GM19324 (cell line): ENCODE measurements at regions not wholly inside any gene's neighbourhood (a gene's known extent, or its start where the extent isn't known, plus 50 kb on each side); places are given as distances from the start of the nearest gene placed in this dataset.
"Not testable (repeated sequence)": the region's sequence is repeated elsewhere in the genome, so short reads cannot be mapped to it uniquely, and the experiment has no call there.

Experiments
- ATAC-seq: cut with Tn5 transposase; IDR thresholded peaks from one replicate; pipeline ENCODE4 v1.9.1; 2021; ENCODE audit warnings: mild to moderate bottlenecking, moderate library complexity; ENCODE audit not compliant: unreplicated experiment, low FRiP score

DNA sequence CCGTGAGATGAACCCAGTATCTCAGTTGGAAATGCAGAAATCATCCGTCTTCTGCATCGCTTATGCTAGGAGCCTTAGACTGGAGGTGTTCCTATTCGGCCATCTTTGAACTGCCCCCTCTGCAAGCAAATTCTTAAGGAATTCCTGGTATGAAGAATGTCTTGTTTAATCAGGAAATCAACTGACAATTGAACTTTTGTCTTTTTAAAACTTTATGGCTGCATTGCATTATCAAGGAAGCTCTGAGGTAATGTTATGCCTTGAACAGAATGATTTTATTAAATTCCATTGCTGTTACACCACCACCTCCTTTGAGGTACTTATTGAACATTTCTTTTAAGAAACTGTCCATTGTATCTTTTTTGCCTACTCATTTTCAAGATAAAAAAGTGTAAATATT, 1915.7 kb upstream of the CDH9 start:
- ATAC-seq, result no peak

DNA sequence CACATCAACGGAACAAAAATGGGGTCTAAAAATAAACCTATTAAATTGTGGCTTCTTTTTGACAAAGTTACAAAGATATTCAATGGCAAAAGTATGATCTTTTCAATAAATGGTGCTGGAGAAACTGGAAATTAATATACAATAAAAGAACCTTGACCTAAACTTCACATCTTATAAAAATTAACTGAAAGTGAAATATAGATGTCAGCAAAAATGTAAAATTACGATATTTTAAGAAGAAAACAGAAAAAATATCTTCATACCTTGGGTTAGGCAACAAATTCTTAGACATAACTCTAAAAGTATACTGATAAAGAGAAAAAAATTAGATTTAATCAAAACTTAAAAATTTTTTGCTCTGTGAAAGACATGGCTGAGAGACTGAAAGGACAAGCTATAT, 1909.5 kb upstream of the CDH9 start:
- no peak for ATAC-seq

DNA sequence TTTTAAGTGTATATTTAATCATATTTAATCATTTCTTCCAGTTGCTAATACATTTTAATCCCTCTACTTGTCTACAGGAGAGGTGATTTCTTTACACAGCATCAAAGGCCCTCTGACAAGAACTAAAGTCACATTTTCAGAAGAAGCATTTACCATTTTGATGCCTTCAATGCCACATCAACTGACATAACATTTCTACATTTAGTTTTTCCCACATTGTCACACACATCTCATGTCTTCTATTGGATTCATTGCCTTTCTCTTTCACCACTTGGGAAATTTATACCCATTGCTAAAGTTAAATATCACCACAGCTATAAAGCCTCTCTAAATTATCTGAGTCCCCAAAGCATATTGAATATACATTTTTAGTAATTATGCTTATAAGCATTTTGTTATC, 1907.5 kb upstream of the CDH9 start:
- ATAC-seq, result no peak

DNA sequence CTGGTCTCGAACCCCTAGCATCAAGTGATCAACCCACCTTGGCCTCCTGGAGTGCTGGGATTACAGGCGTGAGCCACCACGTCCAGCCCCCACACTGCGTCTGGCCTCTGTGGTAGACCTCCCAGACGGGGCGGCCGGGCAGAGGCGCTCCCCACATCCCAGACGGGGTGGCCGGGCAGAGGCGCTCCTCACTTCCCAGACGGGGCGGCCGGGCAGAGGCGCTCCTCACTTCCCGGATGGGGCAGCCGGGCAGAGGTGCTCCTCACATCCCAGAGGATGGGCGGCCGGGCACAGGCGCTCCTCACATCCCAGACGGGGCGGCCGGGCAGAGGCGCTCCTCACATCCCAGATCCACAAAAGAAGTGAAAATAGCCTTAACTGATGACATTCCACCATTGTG, 1891.0 kb upstream of the CDH9 start:
- ATAC-seq, result not testable (repeated sequence)

DNA sequence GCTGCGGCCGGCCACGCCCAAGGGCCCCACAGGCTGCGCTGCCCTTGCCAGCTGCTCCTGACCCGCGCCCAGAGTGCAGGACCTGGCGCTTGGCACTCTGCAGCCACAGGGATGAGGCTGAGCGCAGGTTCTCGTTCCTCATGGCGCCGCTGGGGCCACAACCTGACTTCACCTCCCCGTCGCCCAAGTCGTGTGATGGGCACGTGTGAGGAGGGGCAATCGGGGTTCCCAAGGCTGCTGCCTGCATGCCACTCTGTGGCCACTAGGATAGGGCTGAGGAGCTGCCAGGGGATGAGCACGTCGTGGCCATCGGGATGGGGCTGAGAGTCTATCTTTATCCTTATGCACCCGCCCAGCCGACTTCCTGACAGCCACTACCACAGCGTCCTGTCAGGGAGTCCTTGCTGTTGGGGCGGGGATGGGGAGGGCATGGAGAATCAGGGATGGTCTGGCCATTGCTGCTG, 1890.0 kb upstream of the CDH9 start:
- ATAC-seq, result not testable (repeated sequence)

DNA sequence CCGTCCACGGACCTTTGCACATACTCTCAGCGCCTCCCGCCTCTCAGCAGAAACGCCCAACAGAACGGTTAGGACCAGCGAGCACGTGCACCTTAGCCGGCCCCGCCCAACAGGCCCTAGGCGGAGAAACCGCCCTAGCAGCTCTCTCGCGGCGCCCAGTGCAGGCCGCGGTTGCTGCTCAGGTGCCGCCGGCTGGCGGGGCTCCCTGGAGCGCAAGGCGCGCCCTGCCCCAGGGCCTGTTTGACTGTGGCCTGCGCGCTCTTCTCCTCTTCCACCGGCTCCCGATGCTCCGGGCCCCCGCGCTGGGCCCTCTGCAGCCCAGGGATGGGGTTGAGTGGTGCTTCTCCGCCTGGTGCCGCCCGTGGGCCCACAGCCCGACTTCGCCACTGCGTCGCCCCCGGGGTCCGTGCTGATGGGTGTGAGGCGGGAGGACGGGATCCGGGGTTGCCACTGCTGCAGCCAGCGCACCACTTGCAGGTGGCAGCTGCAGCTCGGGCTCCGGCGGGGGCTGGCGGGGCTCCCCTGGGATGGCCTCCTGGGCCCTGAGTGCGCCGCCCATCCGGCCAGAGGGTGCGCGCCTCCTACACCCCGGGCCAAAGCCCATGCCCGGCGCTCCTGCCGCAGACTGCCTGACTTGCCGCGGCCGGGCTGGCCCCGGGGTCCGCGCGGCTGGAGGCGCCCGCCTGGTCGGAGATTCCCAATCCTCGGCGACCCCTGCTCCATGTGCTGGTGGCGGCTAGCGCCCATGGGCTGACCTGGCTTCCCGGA, 1889.4 kb upstream of the CDH9 start:
- no peak for ATAC-seq

DNA sequence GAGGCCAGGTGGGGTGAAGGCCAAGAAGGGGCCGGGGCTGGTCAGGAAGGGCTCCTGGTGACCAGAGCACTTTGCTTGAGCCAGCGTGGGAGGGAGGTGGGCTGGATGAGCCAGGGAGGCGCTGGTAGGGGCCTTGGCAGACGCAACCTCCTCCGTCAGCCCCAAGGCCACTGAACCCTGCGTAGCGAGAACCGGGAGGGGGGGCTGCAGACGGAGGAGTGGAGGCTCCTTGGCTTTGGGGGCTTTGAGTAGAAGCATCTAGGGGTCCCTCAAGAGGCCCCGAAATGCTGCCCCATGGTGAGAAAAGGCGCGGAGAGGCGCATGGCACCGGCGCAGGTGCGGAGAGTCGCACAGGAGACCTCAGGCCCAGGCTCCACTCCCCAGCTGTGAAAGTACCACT, 1888.0 kb upstream of the CDH9 start:
- ATAC-seq, result no peak

DNA sequence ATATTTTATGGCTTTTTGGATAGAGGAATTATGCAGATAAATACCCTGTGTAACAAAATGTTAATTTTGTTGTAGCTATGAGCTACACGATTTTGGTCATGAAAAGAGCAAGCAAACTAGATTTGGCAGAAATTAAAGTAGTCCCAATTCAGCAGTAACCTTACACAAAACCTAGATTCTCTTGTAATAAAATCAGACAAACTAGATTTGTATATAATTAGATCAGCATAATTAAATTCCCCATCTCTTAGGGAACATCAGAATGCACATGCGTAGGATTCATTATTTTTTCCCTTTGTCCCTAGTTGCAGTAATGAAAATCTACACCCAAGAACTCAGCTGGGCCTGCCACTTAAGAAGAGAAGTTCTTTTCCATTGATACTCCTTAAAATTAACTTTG, 1879.2 kb upstream of the CDH9 start:
- ATAC-seq, result no peak

DNA sequence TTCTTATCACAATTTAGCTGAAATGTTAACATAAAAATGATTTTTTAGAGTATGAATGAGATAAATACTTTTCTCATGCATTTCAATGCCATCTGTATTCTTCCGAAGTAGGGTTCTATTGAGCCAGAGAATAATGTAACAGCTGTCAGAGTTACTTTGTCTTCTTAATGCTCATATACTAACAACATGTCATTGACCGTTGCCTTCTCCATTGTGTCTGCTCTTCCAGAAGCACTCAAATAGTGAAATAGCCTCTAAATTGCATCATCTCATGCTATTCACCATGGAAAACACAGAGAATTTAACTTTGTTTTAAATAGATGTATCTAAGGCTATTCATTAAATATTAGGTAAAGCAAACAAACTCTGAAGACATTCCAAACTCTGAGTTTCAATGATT, 1875.9 kb upstream of the CDH9 start:
- no peak for ATAC-seq

DNA sequence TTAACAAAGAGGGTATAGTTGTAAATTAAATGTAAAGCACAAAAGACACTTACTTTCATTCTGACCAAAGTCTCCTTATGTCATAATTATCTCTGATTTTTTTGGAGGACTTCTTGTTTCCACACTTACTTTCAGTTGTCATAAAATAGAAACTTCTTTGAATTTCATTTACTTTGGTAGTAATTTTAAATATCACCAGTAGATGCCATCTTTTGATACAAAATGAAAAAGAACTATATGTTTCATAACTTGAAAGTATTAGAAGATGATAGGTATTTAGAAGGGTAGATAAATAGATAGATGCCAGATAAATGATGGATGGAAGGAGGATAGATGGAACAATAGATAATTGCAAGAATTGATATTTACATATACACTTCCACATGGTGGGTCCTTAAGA, 1865.3 kb upstream of the CDH9 start:
- no peak for ATAC-seq

DNA sequence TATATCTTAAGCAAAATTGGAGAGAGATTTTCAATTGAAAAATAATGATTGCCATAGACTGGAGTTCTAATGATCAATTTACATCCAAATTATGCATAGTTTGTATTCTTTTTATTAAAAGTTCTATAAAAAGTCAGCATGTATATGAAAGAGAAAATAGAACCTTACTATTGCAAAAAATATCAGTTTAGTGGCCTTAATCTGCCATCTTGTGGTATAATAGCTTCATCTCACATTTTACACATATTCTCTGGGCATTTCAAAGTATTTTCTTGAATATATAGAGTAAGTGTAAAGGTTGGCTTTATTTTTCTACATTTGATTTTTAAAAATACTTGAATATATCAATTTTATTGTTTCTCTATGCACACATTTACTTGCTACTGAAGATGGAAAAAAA, 1858.6 kb upstream of the CDH9 start:
- no peak for ATAC-seq

DNA sequence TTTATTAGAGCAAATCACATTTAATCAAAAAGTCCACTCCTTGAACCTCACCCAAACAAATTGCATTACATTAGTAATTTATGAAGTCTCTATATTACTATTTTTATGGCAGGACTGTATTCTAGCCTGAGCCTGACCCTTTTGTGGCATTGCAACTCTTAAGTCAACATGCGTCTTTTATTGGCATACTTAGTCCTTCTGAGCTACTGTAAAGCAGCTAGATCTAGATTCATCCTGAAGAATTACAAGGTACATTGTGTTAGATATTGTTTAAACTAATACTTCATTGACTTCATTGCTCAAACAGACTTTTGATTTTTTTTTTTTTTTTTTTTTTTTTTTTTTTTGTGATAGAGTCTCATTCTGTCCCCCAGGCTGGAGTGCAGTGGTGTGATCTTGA, 1842.5 kb upstream of the CDH9 start:
- ATAC-seq, result no peak

DNA sequence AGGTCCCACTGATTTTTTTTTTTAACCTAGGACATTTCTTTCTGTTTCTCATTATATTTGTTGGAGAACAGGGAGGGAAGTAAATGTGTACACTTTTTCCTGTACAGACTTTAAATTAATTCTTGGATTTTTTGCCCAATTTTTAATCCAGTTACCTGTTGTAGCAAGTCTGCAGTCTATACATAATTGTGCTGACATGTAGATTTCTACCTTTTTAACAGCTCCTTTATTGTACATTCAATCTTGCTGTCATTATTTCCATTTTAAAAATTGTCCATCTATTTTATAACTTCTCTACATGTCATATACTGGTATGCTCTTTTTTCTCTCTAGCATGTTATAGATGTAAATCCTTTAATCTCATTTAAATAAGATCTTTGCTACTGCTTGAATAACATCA, 1838.7 kb upstream of the CDH9 start:
- ATAC-seq, result no peak

DNA sequence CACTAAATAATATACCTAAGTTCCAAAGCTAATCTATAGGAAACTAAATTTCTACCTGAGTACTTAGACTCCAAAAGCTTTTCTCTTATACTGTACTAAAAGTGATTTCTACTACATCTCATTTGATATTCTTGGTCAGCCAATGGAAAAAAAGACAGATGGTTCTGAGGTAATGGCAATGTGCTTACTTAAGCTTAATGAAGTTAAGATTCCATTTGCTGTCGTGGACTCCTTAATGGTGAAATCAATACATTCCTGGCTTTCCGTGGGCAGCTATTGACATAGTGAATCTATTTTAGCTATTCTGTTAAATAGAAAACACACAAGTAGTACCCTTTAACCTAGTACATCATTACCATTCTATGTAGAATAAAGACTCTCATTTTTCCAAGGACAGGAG, 1825.6 kb upstream of the CDH9 start:
- no peak for ATAC-seq

DNA sequence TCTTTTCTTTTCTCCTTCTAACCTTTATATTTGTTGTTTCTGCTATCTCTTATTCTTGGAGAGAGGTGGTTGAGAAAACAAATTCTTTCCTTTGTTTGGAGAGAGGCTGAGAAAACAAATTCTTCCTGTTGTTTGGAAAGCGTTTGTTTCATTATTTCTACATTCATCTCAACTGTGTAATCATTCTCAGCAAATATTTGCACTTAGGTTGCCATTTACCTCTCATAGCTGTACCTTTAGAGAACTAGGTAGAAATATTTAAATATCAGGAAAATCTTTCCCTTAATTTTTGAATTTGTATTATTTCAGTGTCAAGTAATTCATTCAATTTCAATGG, 1824.4 kb upstream of the CDH9 start:
- ATAC-seq, result no peak

DNA sequence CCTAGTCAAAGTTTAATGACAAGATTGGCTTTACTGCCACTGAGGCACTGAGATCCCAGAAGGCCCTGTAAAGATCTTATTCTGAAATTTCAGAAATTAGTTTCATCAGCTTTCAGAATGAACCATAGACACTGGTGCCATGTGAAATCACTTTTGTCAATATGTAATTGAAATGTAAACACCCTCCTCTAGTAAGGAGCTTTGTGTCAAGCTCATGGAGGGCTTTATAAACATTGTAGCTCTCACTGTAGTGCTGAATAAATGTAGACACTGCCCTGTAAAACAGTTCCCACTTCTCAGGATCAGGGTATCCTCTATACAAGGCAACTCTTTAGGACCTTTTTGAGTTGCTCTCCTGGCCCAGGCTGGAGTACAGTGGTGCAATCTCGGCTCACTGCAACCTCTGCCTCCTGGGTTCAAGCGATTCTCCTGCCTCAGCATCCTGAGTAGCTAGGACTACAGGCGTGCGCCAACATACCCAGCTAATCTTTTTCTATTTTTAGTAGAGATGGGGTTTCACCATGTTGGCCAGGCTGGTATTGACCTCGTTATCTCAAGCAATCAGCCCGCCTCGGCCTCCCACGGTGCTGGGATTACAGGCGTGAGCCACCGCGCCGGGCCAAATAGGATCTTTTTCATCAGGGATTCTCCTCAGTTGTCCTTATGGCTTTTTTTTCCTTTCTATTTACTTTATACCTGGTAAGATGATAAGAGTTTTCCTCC, 1823.9 kb upstream of the CDH9 start:
- no peak for ATAC-seq

DNA sequence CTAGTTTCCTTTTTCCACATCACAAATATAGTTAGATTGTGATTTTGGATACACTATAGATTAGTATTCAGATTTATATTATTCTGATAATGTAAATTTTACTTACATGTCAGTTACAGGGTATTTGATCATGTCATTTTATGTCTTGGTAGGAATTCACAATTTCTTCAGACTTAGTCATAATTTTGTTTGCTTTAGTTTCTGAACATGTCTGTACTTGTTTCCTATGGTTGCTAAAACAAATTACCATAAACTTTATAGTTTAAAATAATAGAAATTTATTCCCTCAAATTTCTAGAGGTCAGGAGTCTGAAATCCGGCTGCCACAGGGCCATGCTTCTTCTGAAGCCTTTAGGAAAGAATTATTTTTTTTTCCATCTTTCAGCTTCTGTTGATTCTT, 1817.2 kb upstream of the CDH9 start:
- no peak for ATAC-seq

DNA sequence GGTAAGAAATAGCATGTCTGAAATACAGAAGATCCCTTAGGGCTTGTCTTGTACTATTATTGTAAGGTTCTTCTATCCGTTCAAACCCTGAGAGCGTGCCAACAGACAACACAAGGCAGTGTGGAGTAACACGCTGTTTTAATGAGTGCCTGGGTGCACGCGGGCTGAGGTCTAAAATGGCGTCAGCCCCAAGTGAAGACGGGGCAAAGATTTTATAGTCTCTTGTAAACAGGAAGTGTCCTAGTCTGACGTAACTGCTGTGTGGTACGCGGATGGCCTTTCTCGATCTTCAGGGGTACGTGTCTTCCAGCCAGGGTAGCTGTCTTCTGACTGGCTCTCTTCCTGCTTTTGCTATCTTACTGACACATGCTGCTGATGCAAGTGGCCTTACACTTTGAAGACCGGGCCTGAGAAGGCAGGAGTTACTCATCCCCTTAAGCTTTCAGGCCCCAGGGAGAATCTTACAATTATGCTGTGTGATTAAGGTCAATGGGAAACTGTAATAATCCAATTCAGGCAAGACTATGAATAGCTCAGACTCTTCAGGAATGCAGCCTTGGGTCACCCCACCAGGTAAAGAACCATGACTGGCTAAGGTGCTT, 1812.0 kb upstream of the CDH9 start:
- no peak for ATAC-seq

DNA sequence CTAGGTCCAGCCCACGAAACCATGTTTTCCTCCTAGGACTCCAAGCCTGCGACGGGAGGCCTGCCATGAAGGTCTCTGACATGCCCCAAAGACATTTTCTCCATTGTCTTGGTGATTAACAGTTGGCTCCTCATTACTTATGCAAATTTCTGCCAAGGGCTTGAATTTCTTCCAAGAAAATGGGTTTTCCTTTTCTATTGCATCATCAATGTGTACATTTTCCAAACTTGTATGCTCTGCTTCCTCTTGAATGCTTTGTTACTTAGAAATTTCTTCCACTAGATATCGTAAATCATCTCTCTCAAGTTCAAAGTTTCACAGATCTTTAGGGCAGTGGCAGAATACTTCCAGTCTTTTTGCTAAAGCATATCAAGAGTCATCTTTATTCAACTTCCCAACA, 1792.7 kb upstream of the CDH9 start:
- no peak for ATAC-seq

DNA sequence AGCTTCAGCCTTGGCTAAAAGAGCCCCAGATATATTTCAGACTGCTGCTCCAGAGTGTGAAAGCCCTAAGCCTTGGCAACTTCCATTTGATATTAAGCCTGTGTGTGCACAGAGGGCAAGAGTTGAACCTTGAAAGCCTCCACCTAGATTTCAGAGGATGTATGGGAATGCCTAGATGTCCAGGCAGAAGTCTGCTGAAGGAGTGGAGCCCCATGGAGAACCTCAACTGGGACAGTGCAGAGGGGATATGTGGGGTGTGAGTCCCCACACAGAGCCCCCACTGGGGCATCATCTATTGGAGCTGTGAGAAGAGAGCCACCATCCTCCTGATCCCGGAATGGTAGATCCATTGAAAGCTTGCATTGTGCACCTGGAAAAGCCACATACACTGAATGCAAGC, 1784.8 kb upstream of the CDH9 start:
- ATAC-seq, result no peak

DNA sequence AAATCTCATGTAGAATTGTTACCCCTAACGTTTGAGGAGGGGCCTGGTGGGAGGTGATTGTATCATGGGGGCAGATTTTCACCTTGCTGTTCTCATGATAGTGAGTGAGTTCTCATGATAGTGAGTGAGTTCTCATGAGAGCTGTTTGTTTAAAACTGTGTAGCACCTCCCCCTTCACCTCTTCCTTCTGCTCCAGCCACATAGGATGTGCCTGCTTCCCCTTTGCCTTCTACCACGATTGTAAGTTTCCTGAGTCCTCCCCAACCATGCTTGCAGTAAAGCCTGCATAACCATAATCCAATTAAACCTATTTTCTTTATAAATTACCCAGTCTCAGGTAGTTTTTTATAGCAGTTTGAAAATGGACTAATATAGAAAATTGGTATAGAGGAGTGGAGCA, 1783.7 kb upstream of the CDH9 start:
- ATAC-seq, result no peak

DNA sequence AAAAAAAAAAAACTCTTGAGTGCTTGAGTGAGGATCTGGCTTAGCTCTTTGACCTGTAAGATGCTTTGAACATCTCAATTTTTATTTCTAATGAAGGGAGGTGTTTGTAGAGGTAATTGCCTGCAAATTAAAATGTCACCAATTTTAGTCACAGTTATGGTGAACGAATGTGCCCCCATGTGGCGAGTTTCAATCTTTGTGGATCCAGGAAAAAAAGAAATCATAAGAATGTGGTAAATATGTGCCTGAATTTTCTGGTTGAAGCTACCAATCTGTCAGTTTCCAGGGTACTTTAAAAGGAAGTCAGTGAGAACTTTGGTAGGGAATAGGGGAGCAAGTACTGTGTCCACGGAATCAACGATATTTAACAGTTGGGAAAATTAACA, 1772.4 kb upstream of the CDH9 start:
- ATAC-seq, result no peak
